H9 (cell line): ENCODE measurements at regions not wholly inside any gene's neighbourhood (a gene's known extent, or its start where the extent isn't known, plus 50 kb on each side); places are given as distances from the start of the nearest gene placed in this dataset.

Experiments
- DNase-seq: peaks from one replicate; pipeline ENCODE4 v3.0.0-alpha.2; 2017
- H2AFZ ChIP-seq: one replicate; pipeline ENCODE4 v1.6.1; 2013; ENCODE audit warnings: mild to moderate bottlenecking, low read length, control low read depth, moderate library complexity
- H2AK5ac ChIP-seq: 2 replicates; pipeline ENCODE4 v1.6.1; 2013; ENCODE audit warnings: low read length, control low read depth, mixed read lengths; ENCODE audit not compliant: insufficient read length
- H2BK120ac ChIP-seq: one replicate; pipeline ENCODE4 v1.6.1; 2013; ENCODE audit warnings: low read depth, mild to moderate bottlenecking, low read length, control low read depth, inconsistent platforms; ENCODE audit not compliant: poor library complexity, severe bottlenecking
- H2BK12ac ChIP-seq: 2 replicates; pipeline ENCODE4 v1.6.1; 2013; ENCODE audit warnings: low read length, control low read depth, mixed read lengths, low read depth; ENCODE audit not compliant: insufficient read length
- H2BK15ac ChIP-seq: 2 replicates; pipeline ENCODE4 v1.6.1; 2013; ENCODE audit warnings: low read depth, low read length, control low read depth
- H2BK20ac ChIP-seq: one replicate; pipeline ENCODE4 v1.6.1; 2013; ENCODE audit warnings: low read depth, mild to moderate bottlenecking, low read length, control low read depth, inconsistent platforms; ENCODE audit not compliant: poor library complexity, severe bottlenecking
- H2BK5ac ChIP-seq: 2 replicates; pipeline ENCODE4 v1.6.1; 2013; ENCODE audit warnings: low read length, control low read depth, mixed read lengths; ENCODE audit not compliant: insufficient read length
- H3K14ac ChIP-seq: 2 replicates; pipeline ENCODE4 v1.6.1; 2013; ENCODE audit warnings: low read length, control low read depth; ENCODE audit not compliant: insufficient read depth
- H3K18ac ChIP-seq: 2 replicates; pipeline ENCODE4 v1.6.1; 2013; ENCODE audit warnings: low read depth, mild to moderate bottlenecking, mixed read lengths, low read length, control low read depth; ENCODE audit not compliant: insufficient read length
- H3K23ac ChIP-seq: 2 replicates; pipeline ENCODE4 v1.6.1; 2013; ENCODE audit warnings: low read length, control low read depth, mixed read lengths, low read depth; ENCODE audit not compliant: insufficient read length
- H3K23me2 ChIP-seq: 2 replicates; pipeline ENCODE4 v1.6.1; 2013; ENCODE audit warnings: low read depth, mild to moderate bottlenecking, mixed read lengths, low read length, control low read depth; ENCODE audit not compliant: insufficient read length, poor library complexity, severe bottlenecking
- H3K27ac ChIP-seq: 2 replicates; pipeline ENCODE4 v1.5.1; 2013; ENCODE audit warnings: low read length, control low read depth, mixed read lengths, low read depth; ENCODE audit not compliant: insufficient read length
- H3K27me3 ChIP-seq: 2 replicates; pipeline ENCODE4 v1.6.1; 2013; ENCODE audit warnings: low read length, control low read depth, inconsistent platforms; ENCODE audit not compliant: insufficient read depth
- H3K4ac ChIP-seq: 2 replicates; pipeline ENCODE4 v1.6.1; 2013; ENCODE audit warnings: low read depth, mild to moderate bottlenecking, control low read depth, inconsistent platforms, low read length, moderate library complexity
- H3K4me1 ChIP-seq: 2 replicates; pipeline ENCODE4 v1.6.1; 2013; ENCODE audit warnings: low read length, control low read depth, inconsistent platforms; ENCODE audit not compliant: insufficient read depth
- H3K4me2 ChIP-seq: 2 replicates; pipeline ENCODE4 v1.6.1; 2013; ENCODE audit warnings: low read length, control low read depth, mixed read lengths; ENCODE audit not compliant: insufficient read length, insufficient read depth
- H3K56ac ChIP-seq: 2 replicates; pipeline ENCODE4 v1.6.1; 2013; ENCODE audit warnings: low read depth, mild to moderate bottlenecking, mixed read lengths, low read length, control low read depth; ENCODE audit not compliant: insufficient read length
- H3K79me1 ChIP-seq: 2 replicates; pipeline ENCODE4 v1.6.1; 2013; ENCODE audit warnings: low read depth, mild to moderate bottlenecking, moderate library complexity, low read length, control low read depth, inconsistent platforms; ENCODE audit not compliant: insufficient read depth, poor library complexity, severe bottlenecking
- H3K79me2 ChIP-seq: 2 replicates; pipeline ENCODE4 v1.6.1; 2013; ENCODE audit warnings: low read length, control low read depth, inconsistent platforms; ENCODE audit not compliant: insufficient read depth
- H3K9ac ChIP-seq: 2 replicates; pipeline ENCODE4 v1.6.1; 2013; ENCODE audit warnings: low read length, control low read depth, mixed read lengths; ENCODE audit not compliant: insufficient read length; ENCODE audit errors: extremely low read depth
- H3K9me3 ChIP-seq: one replicate; pipeline ENCODE4 v1.6.1; 2013; ENCODE audit warnings: low read depth, low read length, inconsistent platforms; ENCODE audit not compliant: control insufficient read depth
- H3T11ph ChIP-seq: one replicate; pipeline ENCODE4 v1.6.1; 2013; ENCODE audit warnings: mild to moderate bottlenecking, low read length, control low read depth, inconsistent platforms
- H4K20me1 ChIP-seq: one replicate; pipeline ENCODE4 v1.6.1; 2013; ENCODE audit not compliant: control insufficient read depth, insufficient read length, insufficient read depth
- H4K5ac ChIP-seq: 2 replicates; pipeline ENCODE4 v1.6.1; 2013; ENCODE audit warnings: low read depth, mild to moderate bottlenecking, mixed read lengths, low read length, control low read depth; ENCODE audit not compliant: insufficient read length
- H4K8ac ChIP-seq: replicated peaks from 2 replicates; pipeline ENCODE4 v1.6.1; 2013; ENCODE audit warnings: low read length, control low read depth, mixed read lengths, low read depth; ENCODE audit not compliant: insufficient read length
- H4K91ac ChIP-seq: 2 replicates; pipeline ENCODE4 v1.6.1; 2013; ENCODE audit warnings: low read depth, mild to moderate bottlenecking, moderate library complexity, mixed read lengths, low read length, control low read depth; ENCODE audit not compliant: insufficient read length
- H3K27ac Mint-ChIP-seq, 3 experiments: 2 replicates in 2 of 3; 3 replicates in 1 of 3; pipeline ENCODE4 v1.8.0; 2020 to 2021; ENCODE audit warnings: mixed read lengths in 3 of 3, mild to moderate bottlenecking in 1 of 3, moderate library complexity in 1 of 3
- H3K27me3 Mint-ChIP-seq: 2 replicates; pipeline ENCODE4 v1.8.0; 2021; ENCODE audit warnings: low read depth, mild to moderate bottlenecking, moderate library complexity, mixed read lengths
- H3K36me3 Mint-ChIP-seq, 3 experiments: 2 replicates in 2 of 3; 3 replicates in 1 of 3; pipeline ENCODE4 v1.8.0; 2020 to 2021; ENCODE audit warnings: low read depth in 3 of 3, mixed read lengths in 3 of 3; ENCODE audit not compliant: insufficient read depth in 1 of 3
- H3K4me1 Mint-ChIP-seq, 2 experiments: 2 replicates each; pipeline ENCODE4 v1.8.0; 2020; ENCODE audit warnings: mixed read lengths in 2 of 2
- H3K4me3 Mint-ChIP-seq, 2 experiments: 2 replicates in 1 of 2; 3 replicates in 1 of 2; pipeline ENCODE4 v1.8.0; 2020 to 2021; ENCODE audit warnings: mild to moderate bottlenecking in 2 of 2, mixed read lengths in 2 of 2, moderate library complexity in 1 of 2
- H3K9me3 Mint-ChIP-seq, 2 experiments: 2 replicates in 1 of 2; 3 replicates in 1 of 2; pipeline ENCODE4 v1.8.0; 2020; ENCODE audit warnings: mild to moderate bottlenecking in 2 of 2, mixed read lengths in 2 of 2, moderate library complexity in 1 of 2
- WGBS: extraction: QIAGEN DNeasy Blood & Tissue Kit; methylation state at CpG from one replicate; pipeline ENCODE4 v1.1.7; 2013; ENCODE audit warnings: missing lambda C conversion rate, low lambda C conversion rate, mixed read lengths; ENCODE audit not compliant: insufficient read length; ENCODE audit errors: extremely low coverage; 5-methylcytosine and 5-hydroxymethylcytosine counted together
- TF ChIP-seq, protein P1 (sequence below): fragments of 200-600 bp; sonication (generic); conservative IDR thresholded peaks from 3 replicates; pipeline ENCODE4 v1.8.0; 2021; ENCODE audit warnings: antibody characterized with exemption, mild to moderate bottlenecking

DNA sequence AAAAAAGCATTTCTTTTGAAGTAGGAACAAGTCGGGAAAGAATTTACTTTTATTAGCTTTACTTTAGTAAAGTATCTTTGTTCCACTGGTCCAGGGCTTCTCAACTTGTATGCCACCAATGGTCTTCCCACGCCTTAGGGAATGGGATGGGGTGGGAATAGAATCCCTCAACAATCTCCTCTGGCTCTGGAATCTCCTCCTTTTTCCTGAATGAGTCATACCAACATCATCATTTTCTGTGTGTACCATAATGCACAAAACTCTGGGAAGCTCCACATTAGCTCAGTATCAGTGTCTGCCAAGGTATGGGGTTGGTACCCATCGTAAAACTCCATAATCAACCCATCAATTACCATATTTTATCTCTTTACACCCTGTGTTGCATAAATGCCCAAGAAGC, 159.4 kb upstream of the BMPER start:
- Histone ChIP-seq H3K79me1 (no peaks in the 10 kb centered on the region), H3T11ph (no peak overlapping the region), H2AK5ac (no peak overlapping the region), H4K91ac (no peak overlapping the region), H3K4ac (no peak overlapping the region), H3K79me2 (no peaks in the 10 kb centered on the region), H2BK5ac (no peak overlapping the region), H4K20me1 (no peaks in the 10 kb centered on the region), H2BK20ac (no peak overlapping the region), H4K8ac (no peak overlapping the region), H3K27me3 (no peaks in the 10 kb centered on the region), H2AFZ (no peak overlapping the region), H3K23me2 (peaks cover 4% of the 10 kb centered on the region), H3K18ac (no peak overlapping the region), H2BK12ac (no peak overlapping the region), H3K27ac (no peak overlapping the region), H2BK15ac (no peak overlapping the region), H3K4me2 (no peak overlapping the region), H3K9me3 (no peaks in the 10 kb centered on the region), H3K4me1 (peaks cover 8% of the 10 kb centered on the region), H3K9ac (no peak overlapping the region), H3K14ac (no peak overlapping the region), H2BK120ac (no peak overlapping the region), H3K23ac (no peak overlapping the region), H4K5ac (no peak overlapping the region), H3K56ac (no peak overlapping the region)
- TF ChIP-seq, protein P1, sequence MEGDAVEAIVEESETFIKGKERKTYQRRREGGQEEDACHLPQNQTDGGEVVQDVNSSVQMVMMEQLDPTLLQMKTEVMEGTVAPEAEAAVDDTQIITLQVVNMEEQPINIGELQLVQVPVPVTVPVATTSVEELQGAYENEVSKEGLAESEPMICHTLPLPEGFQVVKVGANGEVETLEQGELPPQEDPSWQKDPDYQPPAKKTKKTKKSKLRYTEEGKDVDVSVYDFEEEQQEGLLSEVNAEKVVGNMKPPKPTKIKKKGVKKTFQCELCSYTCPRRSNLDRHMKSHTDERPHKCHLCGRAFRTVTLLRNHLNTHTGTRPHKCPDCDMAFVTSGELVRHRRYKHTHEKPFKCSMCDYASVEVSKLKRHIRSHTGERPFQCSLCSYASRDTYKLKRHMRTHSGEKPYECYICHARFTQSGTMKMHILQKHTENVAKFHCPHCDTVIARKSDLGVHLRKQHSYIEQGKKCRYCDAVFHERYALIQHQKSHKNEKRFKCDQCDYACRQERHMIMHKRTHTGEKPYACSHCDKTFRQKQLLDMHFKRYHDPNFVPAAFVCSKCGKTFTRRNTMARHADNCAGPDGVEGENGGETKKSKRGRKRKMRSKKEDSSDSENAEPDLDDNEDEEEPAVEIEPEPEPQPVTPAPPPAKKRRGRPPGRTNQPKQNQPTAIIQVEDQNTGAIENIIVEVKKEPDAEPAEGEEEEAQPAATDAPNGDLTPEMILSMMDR = no peak
- H3K27me3 Mint-ChIP-seq = no peaks in the 10 kb centered on the region
- no peak overlapping the region for H3K4me3 Mint-ChIP-seq
- H3K36me3 Mint-ChIP-seq = no peaks in the 10 kb centered on the region
- H3K9me3 Mint-ChIP-seq = peaks cover 3% of the 10 kb centered on the region in 2 experiments; a peak in 1 of 5 replicates
- H3K27ac Mint-ChIP-seq = no peak overlapping the region
- DNase-seq = no peak
- H3K4me1 Mint-ChIP-seq = peaks cover 6% of the 10 kb centered on the region in 2 experiments; a peak in 3 of 4 replicates
- no CpG with 5 or more reads among the region's 3 CpGs for WGBS
